MCF 10A (cell line): ENCODE measurements at regions not wholly inside any gene's neighbourhood (a gene's known extent, or its start where the extent isn't known, plus 50 kb on each side); places are given as distances from the start of the nearest gene placed in this dataset.
A peak's percentile ranks its signal among the peaks of the same experiment; 100 is the strongest.

Experiments
- BruUV-seq: library from RNA; stranded (reverse); fragments of 400-500 nt; replicated peaks from 2 replicates; lab custom pipeline; 2021; lab: Mats Ljungman, UMichigan
- CTCF ChIA-PET: fragments of 300-600 bp; sonication (Branson Sonifier 250); formaldehyde crosslinking; extraction: SDS; loops from one replicate; lab custom pipeline; 2021; ENCODE audit warnings: antibody characterized with exemption, inconsistent platforms; lab: Yijun Ruan, JAX
- POLR2A ChIA-PET: fragments of 300-600, 350-650 bp; sonication (Branson Sonifier 250); formaldehyde crosslinking; extraction: SDS; loops from one replicate; lab custom pipeline; 2020; ENCODE audit warnings: antibody characterized with exemption, inconsistent platforms; lab: Yijun Ruan, JAX
- DNase-seq: peaks from one replicate; pipeline ENCODE4 v3.0.0-alpha.2; 2018; ENCODE audit not compliant: unreplicated experiment
- H3K27ac Mint-ChIP-seq: one replicate; pipeline ENCODE4 v1.8.0; 2022; ENCODE audit warnings: mild to moderate bottlenecking, low read depth, mixed read lengths; ENCODE audit not compliant: unreplicated experiment
- H3K27me3 Mint-ChIP-seq: one replicate; pipeline ENCODE4 v1.8.0; 2022; ENCODE audit warnings: mixed read lengths; ENCODE audit not compliant: insufficient read depth, unreplicated experiment
- H3K36me3 Mint-ChIP-seq: one replicate; pipeline ENCODE4 v1.8.0; 2022; ENCODE audit warnings: mild to moderate bottlenecking, moderate library complexity, mixed read lengths; ENCODE audit not compliant: insufficient read depth, unreplicated experiment
- H3K4me1 Mint-ChIP-seq: one replicate; pipeline ENCODE4 v1.8.0; 2022; ENCODE audit warnings: mixed read lengths; ENCODE audit not compliant: insufficient read depth, unreplicated experiment
- H3K4me3 Mint-ChIP-seq: one replicate; pipeline ENCODE4 v1.8.0; 2022; ENCODE audit warnings: mild to moderate bottlenecking, moderate library complexity, mixed read lengths; ENCODE audit not compliant: unreplicated experiment
- H3K9me3 Mint-ChIP-seq: one replicate; pipeline ENCODE4 v1.8.0; 2022; ENCODE audit warnings: mixed read lengths; ENCODE audit not compliant: unreplicated experiment
- CTCF ChIP-seq: fragments of 200-600 bp; IDR thresholded peaks from one replicate; pipeline ENCODE4 v1.8.0; 2022; ENCODE audit warnings: antibody characterized with exemption, mild to moderate bottlenecking; ENCODE audit not compliant: unreplicated experiment
- intact Hi-C: fragments of 100-400 bp; cut with micrococcal nuclease; formaldehyde crosslinking; loops from 2 replicates; pipeline ENCODE4 v1.14.1; 2022

DNA sequence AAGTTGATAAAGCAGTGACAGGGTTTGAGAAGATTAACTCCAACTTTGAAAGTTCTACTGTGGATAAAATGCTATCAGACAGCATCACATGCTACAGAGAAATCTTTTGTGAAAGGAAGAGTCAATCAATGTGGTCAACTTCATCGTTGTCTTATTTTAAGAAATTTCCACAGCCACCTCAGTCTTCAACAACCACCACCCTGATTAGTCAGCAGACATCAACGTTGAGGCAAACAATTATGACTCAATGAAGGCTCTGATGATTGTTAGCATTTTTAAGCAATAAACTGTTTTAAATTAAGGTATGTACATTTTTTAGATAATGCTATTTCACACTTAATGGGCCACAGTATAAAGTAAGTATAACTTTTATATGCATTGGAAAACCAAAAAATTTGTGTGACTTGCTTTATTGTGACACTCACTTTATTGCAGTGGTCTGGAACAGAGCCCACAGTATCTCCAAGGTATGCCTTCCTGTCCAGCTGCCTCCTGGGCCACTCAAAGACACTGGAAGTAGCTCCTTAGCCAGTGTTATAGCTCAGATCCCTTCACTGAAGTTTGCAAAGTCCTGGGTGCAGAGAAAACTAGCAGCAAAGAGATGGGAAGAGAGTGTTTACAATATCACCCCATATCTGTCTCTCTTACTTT lies 293.1 kb downstream of the ARHGAP12 start:
- TF ChIP-seq CTCF = no peak
- ChIA-PET CTCF (interaction anchor here (1.0 kb wide), 1 partner anchor 10 kb away, joined by 3 read pairs; no protein-coding TSS in a partner anchor), POLR2A (interaction anchor here (0.6 to 2.5 kb wide), 2 partner anchors 9 to 12 kb away, joined by 3 to 9 read pairs; no protein-coding TSS in a partner anchor)
- intact Hi-C loops = no loop called here
- Mint-ChIP-seq H3K9me3 (no peaks in the 10 kb centered on the region), H3K4me3 (no peak overlapping the region), H3K4me1 (peaks cover 6% of the 10 kb centered on the region), H3K27me3 (no peaks in the 10 kb centered on the region), H3K27ac (peak overlapping the region; percentile 8), H3K36me3 (no peaks in the 10 kb centered on the region)
- DNase-seq = no peak
- no TSS peak for BruUV-seq

- ChIA-PET CTCF (no interaction called here), POLR2A (no interaction called here)
- BruUV-seq = no TSS peak
- H3K9me3 Mint-ChIP-seq = no peaks in the 10 kb centered on the region
- no peak for DNase-seq
- H3K4me3 Mint-ChIP-seq = no peak overlapping the region
- no peak for TF ChIP-seq CTCF
- no peaks in the 10 kb centered on the region for H3K27me3 Mint-ChIP-seq
- no peaks in the 10 kb centered on the region for H3K36me3 Mint-ChIP-seq
- H3K27ac Mint-ChIP-seq = no peak overlapping the region
- H3K4me1 Mint-ChIP-seq = peaks cover 6% of the 10 kb centered on the region
- intact Hi-C loops = no loop called here
Measured at GRCh38 chr10:31635009-31635408, 293.6 kb downstream of the ARHGAP12 start.

DNA sequence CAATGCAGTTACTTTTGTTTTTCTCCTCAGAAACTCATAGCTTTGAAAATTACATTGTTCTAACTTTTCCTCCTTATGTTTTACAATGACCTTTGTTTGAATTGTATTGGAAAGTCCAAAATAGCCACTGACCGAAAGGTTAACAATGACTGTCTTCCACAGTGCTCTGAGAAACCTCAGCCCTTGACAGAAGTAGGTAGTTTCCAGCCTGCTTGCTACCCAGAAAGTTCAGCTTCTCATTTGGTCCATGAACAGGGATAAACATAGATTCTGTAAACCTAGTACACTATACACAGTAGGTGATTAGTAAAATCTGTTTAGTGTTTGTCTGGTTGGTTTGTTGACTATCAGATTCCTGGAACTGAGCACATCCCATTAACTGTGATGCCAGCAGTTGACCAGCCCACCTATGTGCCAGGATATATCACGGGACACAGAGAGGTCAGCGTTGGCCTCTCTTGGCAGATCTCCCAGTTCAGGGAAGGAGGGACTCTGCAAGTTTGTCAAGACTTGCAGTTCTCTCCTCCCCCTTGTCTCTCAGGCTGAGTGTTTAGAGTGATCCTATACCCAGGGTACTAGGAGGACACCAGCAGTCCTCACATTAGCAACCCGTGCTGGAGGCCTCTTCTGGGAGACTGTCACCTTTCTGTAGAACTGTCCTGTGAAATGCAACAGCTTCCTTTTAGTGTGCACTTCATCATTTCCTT lies 297.6 kb downstream of the ARHGAP12 start:
- TF ChIP-seq CTCF = no peak
- ChIA-PET CTCF (no interaction called here), POLR2A (no interaction called here)
- Mint-ChIP-seq H3K4me1 (peaks cover 3% of the 10 kb centered on the region), H3K4me3 (no peak overlapping the region), H3K27me3 (no peaks in the 10 kb centered on the region), H3K27ac (no peak overlapping the region), H3K9me3 (peaks cover 9% of the 10 kb centered on the region), H3K36me3 (no peaks in the 10 kb centered on the region)
- intact Hi-C loops = no loop called here
- BruUV-seq = no TSS peak
- DNase-seq = no peak

GRCh38 chr10:31625566-31625965 lies 303.1 kb downstream of the ARHGAP12 start:
- POLR2A ChIA-PET = no interaction called here
- no peak for TF ChIP-seq CTCF
- intact Hi-C loops = no loop called here
- H3K36me3 Mint-ChIP-seq = no peaks in the 10 kb centered on the region
- peaks cover 13% of the 10 kb centered on the region for H3K9me3 Mint-ChIP-seq
- CTCF ChIA-PET = no interaction called here
- no peaks in the 10 kb centered on the region for H3K4me1 Mint-ChIP-seq
- DNase-seq = no peak
- BruUV-seq = no TSS peak
- no peak overlapping the region for H3K4me3 Mint-ChIP-seq
- no peak overlapping the region for H3K27ac Mint-ChIP-seq
- H3K27me3 Mint-ChIP-seq = no peaks in the 10 kb centered on the region
